ENCODE measurements at regions not wholly inside any gene's neighbourhood (a gene's known extent, or its start where the extent isn't known, plus 50 kb on each side); places are given as distances from the start of the nearest gene placed in this dataset.

GRCh38 chr14:30290001-30290400 lies 269.0 kb upstream of the G2E3 start:
- no peak for TF ChIP-seq CTCF (IDR thresholded peaks at IDR 0.05)
- no peak for TF ChIP-seq POLR2A (IDR thresholded peaks at IDR 0.05)
